HUES64 (cell line): ENCODE measurements at regions not wholly inside any gene's neighbourhood (a gene's known extent, or its start where the extent isn't known, plus 50 kb on each side); places are given as distances from the start of the nearest gene placed in this dataset.

Source experiments
- H3K27ac ChIP-seq: 2 replicates; pipeline ENCODE4 v1.7.0; 2013; ENCODE audit warnings: low read depth, low read length, inconsistent platforms
- H3K27me3 ChIP-seq: 2 replicates; pipeline ENCODE4 v1.6.1; 2013; ENCODE audit warnings: mild to moderate bottlenecking, low read length; ENCODE audit not compliant: insufficient read depth
- H3K36me3 ChIP-seq: 2 replicates; pipeline ENCODE4 v1.6.1; 2013; ENCODE audit warnings: mild to moderate bottlenecking, low read length; ENCODE audit not compliant: insufficient read depth
- H3K4me1 ChIP-seq: 2 replicates; pipeline ENCODE4 v1.6.1; 2013; ENCODE audit warnings: mild to moderate bottlenecking, low read length, moderate library complexity; ENCODE audit not compliant: insufficient read depth
- H3K4me3 ChIP-seq: 2 replicates; pipeline ENCODE4 v1.5.1; 2013; ENCODE audit warnings: mild to moderate bottlenecking, low read length, moderate library complexity
- H3K9ac ChIP-seq: 2 replicates; pipeline ENCODE4 v1.6.1; 2013; ENCODE audit warnings: mild to moderate bottlenecking, low read depth, low read length
- H3K9me3 ChIP-seq: 2 replicates; pipeline ENCODE4 v1.6.1; 2013; ENCODE audit warnings: low read depth, low read length; ENCODE audit not compliant: insufficient read depth
- WGBS: fragments of 150-250, 120-280 bp; methylation state at CpG from one replicate; pipeline ENCODE4 v1.1.7; 2013; ENCODE audit warnings: missing lambda C conversion rate; 5-methylcytosine and 5-hydroxymethylcytosine counted together

GRCh38 chr15:96273317-96274086 is 57.0 kb upstream of the NR2F2 start:
- H3K4me1 ChIP-seq = 0 out of 2 replicates have a peak, but pooled peaks cover 8% of the 10 kb centered on the region
- H3K27me3 ChIP-seq = no peaks in the 10 kb centered on the region
- no peaks in the 10 kb centered on the region for H3K9me3 ChIP-seq
- no peak overlapping the region for H3K9ac ChIP-seq
- no peak overlapping the region for H3K4me3 ChIP-seq
- H3K27ac ChIP-seq = no peak overlapping the region
- no peaks in the 10 kb centered on the region for H3K36me3 ChIP-seq
- WGBS = 91% methylated on average over 14 of the region's 15 CpGs

DNA sequence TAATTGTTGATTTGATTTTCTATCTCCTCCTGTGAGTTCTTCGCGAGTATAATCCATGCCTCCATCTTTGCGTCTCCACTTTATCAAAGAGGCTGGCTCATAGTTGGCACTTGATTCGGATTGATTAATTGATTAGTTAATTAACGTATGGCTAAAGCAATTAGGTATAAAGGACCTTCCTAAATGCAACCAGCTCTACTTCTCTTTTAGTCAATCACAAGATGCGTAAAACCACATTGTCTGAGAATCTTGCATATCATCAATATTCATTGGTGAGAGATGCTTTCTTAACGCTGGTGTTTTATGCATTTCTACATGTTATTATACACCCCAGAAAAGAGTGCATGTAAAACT is 56.4 kb upstream of the NR2F2 start:
- Histone ChIP-seq H3K27ac (no peak overlapping the region), H3K4me1 (0 out of 2 replicates have a peak, but pooled peaks cover 2% of the 10 kb centered on the region), H3K9me3 (no peaks in the 10 kb centered on the region)

DNA sequence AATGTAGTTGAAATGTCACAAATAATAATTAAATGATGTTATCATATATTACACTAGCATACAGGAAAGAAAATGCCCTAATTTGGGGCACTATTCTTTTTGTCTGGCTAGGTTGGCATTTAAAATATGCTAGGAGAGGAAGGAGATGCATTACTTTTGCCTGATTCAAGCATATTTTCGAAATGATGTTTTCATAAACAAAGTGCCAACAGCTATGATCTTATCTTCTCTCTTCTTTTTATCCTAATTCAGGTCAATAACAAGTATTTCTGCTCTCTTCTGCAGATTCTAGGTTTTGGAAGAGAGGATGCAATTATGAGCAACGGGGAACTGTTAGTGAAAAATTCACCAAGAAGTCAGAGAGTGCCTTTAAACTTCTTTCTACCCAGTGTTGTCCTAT is 55.8 kb upstream of the NR2F2 start:
- Histone ChIP-seq H3K4me3 (no peak overlapping the region), H3K4me1 (no peaks in the 10 kb centered on the region), H3K36me3 (no peaks in the 10 kb centered on the region), H3K9me3 (no peaks in the 10 kb centered on the region), H3K27ac (no peak overlapping the region), H3K27me3 (no peaks in the 10 kb centered on the region), H3K9ac (no peak overlapping the region)
- 100% methylated on average over 2 of the region's 2 CpGs for WGBS

More for the DNA sequence above, 56.4 kb upstream of the NR2F2 start:
- H3K9ac ChIP-seq = no peak overlapping the region
- 88% methylated on average over 5 of the region's 7 CpGs for WGBS
- no peak overlapping the region for H3K4me3 ChIP-seq
- H3K36me3 ChIP-seq = no peaks in the 10 kb centered on the region
- no peaks in the 10 kb centered on the region for H3K27me3 ChIP-seq

DNA sequence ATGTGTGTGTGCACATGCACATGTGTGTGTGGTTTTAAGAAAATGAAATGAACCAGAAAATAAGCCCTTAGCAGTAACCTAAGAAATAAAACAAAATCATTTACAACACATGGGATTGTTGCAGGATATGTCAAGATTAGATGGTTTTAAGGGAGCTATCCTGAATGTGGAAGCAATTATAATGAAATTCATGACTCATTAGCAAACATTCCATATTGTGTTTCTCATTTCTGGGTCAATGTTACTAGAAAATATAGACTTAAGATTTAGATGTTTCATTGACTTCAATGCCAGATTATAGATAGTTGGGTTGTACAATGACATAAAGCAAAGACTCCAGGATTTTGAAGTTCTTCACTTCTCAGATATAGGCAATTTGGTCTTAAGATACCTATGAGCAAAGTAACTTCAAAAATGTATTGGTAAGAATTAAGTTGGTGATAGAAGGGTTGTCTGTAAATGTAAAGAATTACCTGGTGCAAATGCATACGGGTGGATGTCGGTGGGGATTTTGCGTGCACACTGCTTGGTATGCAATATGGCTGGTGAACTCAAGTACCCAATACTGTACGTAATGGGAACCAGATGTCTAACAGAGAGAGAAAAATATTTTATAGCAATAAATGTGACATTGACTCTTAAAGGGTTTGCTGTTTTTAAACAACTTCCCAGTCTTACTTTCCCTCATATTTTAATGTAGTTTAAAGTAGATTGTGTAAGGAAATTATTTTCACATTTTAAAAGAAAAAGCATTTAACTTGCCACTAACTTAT is 53.9 kb upstream of the NR2F2 start:
- H3K4me3 ChIP-seq = no peak overlapping the region
- H3K4me1 ChIP-seq = no peaks in the 10 kb centered on the region
- no peak overlapping the region for H3K9ac ChIP-seq
- WGBS = 94% methylated on average over 4 of the region's 4 CpGs
- no peak overlapping the region for H3K27ac ChIP-seq
- no peaks in the 10 kb centered on the region for H3K9me3 ChIP-seq
- no peaks in the 10 kb centered on the region for H3K27me3 ChIP-seq
- no peaks in the 10 kb centered on the region for H3K36me3 ChIP-seq
